HG02588 (cell line): ENCODE measurements at regions not wholly inside any gene's neighbourhood (a gene's known extent, or its start where the extent isn't known, plus 50 kb on each side); places are given as distances from the start of the nearest gene placed in this dataset.

Source experiments
- ATAC-seq: cut with Tn5 transposase; IDR thresholded peaks from one replicate; pipeline ENCODE4 v1.9.1; 2021; ENCODE audit warnings: mild to moderate bottlenecking, moderate library complexity; ENCODE audit not compliant: unreplicated experiment

- ATAC-seq = no peak
Observed at GRCh38 chr5:115072266-115073064, 97.2 kb downstream of the TRIM36 start.

GRCh38 chr5:115070737-115071136 is 99.0 kb downstream of the TRIM36 start:
- ATAC-seq = no peak

- ATAC-seq = peak; percentile 34
Observed at GRCh38 chr5:115069087-115069968, 100.4 kb downstream of the TRIM36 start.

DNA sequence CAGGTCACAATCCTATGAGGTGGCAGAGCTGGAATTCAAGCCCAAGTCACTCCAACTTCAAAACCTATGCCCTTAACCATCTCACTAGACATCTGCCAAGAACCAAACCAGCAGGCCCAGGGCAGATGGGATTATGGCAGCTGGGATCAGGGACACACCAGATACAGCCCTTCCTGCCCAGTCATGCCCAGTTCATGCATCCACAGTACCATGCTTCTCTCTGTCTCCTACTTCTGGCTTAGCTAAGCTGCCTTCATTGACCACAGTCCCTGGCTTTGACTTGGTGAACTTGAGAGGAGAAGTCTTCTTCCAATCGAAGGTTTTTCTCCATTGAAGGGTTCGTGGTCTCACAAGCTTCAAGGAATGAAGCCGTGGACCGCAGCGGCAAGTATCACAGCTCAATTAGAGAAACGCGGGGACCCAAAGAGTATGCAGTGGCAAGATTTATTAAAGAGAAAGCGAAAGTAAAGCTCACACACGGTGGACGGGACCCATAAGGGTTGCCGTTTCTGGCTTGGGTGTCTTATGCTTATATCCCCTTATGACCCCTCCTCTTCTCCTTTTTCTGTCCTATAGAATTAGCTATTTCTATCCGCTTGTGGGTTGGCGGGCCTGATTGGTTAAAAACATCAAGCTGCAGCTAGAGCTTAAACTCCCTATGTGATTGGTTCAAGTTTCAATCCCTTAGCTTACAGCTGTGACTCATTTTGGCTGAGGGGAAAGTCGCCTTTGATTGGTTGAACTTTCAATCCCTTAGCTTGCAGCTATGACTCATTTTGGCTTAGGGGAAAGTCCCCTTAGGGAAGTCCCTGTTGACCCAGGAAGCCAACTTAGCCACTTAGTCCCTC is 101.2 kb downstream of the TRIM36 start:
- peak; percentile 76 for ATAC-seq

- no peak for ATAC-seq
Observed at GRCh38 chr5:115064380-115064779, 105.3 kb downstream of the TRIM36 start.

- no peak for ATAC-seq
Observed at GRCh38 chr5:115054387-115054951, 115.2 kb downstream of the TRIM36 start.

DNA sequence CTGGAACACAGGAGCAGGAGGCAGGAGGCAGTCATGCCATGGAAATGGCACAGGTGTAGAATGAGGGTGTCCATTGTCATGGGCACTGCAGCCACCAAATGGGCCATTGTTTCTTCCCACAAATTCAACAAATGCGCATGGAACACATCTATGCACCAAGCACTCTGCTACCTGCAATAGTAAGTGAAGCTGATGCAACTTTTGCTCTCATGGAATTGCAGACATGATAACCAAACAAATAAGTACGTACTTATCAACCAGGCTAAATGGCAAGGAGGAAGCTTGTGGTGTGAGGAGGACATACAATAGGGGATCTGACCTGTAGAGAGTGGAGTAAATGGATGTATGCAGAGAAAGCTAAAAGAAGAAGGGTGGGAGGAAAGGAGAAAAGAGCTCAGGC is 116.8 kb downstream of the TRIM36 start:
- ATAC-seq = no peak

- ATAC-seq = no peak
Observed at GRCh38 chr5:115050866-115051265, 118.8 kb downstream of the TRIM36 start.

DNA sequence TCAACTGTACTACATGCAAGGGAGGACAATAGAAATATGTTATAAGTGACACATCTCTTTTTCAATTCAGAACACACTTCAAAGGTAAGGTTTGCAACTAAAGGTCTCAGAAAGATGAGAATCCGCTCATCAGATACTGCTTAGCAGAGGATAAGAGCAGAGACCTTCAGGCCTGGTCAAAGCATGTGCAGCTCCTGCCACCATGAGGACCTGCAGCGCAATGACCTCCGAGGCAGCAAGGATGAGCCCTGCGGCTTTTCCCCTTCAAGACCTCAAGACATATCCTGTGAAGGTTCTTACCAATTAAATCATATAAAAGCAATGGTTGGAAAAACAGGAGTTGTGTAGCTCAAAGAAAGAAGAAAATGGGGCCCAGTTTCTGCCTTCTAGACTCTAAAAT is 135.8 kb downstream of the TRIM36 start:
- no peak for ATAC-seq

- no peak for ATAC-seq
Observed at GRCh38 chr5:115028557-115028956, 141.2 kb downstream of the TRIM36 start.

- ATAC-seq = no peak
Observed at GRCh38 chr5:115024922-115025321, 144.8 kb downstream of the TRIM36 start.

DNA sequence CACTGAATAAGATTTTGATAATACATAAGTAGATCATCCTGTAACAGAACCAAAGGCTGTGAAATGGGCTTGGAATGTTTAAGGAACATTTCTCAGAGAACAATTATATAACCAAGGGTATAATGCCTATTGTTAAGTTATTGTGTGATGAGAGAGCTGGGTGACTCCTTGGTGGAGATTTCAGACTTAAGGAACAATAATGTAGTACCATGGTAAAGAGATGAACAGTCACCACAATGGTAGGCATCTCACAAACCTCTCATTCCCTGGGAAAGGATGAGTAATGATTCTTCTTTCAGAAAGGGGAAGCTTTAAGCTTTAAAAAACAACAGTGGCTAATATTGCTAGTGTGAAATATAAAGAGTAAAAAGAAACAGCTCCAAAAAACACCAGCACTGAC is 147.4 kb downstream of the TRIM36 start:
- ATAC-seq = no peak

DNA sequence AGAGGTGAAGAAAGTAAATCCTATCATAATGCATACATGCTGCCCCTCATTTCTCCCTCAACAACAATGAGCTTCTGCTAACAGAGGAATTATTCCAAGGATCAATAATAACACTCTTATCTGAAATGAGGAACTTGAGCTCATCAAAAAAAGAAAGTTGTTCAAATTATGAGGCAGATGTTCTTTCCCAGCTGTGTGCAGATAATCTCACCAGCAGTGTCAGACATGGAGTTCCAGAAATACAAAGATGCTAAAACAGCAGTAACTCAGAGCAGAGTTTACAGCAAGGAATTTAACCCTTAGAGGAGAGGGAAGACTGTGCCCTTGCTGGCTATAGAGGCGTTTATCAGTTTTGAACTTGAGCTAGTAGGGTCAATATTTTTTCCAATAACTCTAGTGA is 153.1 kb downstream of the TRIM36 start:
- ATAC-seq = no peak

DNA sequence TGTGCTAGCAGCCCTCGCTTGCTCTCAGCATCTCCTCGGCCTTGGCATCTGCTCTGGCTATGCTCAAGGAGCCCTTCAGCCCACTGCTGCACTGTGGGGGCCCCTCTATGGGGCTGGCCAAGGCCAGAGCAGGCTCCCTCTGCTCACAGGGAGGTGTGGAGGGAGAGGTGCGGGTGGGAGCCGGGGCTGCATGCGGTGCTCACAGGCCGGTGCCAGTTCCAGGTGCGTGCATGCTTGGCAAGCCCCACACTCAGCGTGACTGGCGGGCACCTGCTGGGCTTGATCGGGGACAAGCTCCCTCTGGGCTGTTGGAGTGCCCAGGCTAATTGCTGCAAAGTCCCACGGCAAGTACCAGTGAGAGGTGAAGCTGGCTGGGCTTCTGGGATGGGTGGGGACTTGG is 170.5 kb downstream of the TRIM36 start:
- no peak for ATAC-seq

GRCh38 chr5:114989512-114989911 is 180.2 kb downstream of the TRIM36 start:
- no peak for ATAC-seq

DNA sequence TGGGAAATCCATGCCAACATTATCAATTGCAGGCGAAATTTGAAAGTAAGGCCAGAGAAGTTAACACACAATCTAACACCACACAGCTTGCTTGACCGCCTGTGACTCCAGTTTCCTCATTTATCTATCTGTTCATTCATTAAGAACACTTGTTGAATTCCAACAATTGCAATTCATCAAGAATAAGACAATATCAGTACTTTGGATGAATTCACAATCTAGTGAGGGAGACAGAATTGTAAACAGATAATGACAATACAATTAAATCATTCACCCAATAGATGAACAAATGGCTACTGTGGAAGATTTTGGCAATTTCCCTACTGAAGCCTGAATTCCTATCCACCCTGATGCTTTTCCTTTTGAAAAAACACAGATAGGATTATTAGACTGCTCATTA is 181.6 kb downstream of the TRIM36 start:
- ATAC-seq = no peak

DNA sequence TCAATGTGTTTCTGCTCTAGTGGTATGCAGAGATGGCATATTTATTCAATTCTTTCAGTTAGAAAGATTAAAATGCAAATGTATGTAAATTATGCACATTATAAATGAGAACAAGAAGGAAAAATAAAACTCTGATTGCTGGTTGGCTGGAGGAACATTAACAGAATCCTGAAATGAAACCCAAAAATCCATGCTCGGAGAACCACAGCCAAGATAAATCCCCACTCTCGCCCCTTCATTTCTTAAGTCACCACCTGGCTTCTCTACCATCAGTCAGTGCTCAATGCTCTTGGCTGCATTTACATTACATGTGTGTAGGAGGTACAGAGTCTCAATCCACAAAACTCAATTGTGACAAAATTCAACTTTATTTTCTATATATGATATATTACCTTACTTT is 184.9 kb downstream of the TRIM36 start:
- ATAC-seq = no peak

DNA sequence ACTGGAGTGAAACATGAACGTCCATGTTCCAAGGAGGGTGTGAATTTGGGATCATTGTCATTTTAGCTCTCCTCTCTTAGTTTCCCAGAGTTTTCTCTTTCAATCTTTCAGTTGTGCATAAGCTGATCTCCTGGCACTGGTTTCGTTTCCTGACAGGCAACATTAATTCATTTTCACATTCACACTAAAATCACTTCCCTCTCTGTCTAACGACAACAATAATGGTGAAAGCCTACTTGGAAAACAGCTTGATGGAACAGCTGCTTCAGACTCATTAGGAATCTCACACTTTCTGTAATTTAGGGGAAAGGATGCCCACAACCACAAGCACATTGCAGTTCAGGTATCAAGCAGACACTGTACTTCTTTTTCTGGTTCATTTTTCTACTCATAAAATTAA is 188.6 kb downstream of the TRIM36 start:
- no peak for ATAC-seq

DNA sequence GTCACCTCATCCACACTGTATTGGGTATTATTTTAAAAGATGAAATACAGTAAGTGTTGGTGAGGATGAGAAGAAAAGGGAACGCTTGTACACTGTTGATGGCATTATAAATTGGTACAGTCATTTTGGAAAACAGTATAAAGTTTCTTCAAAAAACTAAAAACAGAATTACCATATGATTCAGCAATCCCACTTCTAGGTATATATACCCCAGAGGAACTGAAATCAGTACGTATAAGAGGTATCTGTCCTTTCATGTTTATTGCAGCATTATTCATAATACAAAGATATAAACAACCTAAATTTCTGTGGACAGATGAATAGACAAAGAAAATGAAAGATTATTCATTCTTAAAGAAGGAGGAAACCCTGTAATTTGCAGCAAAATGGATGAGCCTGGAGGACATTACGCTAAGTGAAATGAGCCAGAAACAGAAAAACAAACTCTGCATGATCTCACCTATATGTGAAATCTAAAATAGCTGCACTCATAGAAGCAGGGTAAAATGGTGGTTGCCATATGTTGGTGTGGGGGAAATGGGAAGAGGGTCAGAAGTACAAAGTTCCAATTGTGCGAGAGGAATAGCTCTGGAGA is 191.6 kb downstream of the TRIM36 start:
- ATAC-seq = no peak

- no peak for ATAC-seq
Observed at GRCh38 chr5:114969482-114969881, 200.2 kb downstream of the TRIM36 start.
